CD4-positive, alpha-beta T cell treated with Interferon alpha-2 for 1 hour (primary cell): ENCODE measurements at regions not wholly inside any gene's neighbourhood (a gene's known extent, or its start where the extent isn't known, plus 50 kb on each side); places are given as distances from the start of the nearest gene placed in this dataset.

Experiments used
- DNase-seq, 2 donors: peaks; one replicate each; pipeline ENCODE4 v3.0.0-alpha.2; 2020 to 2022

GRCh38 chr9:106575823-106576222, 287.1 kb upstream of the ZNF462 start:
- DNase-seq, result no peak

DNA sequence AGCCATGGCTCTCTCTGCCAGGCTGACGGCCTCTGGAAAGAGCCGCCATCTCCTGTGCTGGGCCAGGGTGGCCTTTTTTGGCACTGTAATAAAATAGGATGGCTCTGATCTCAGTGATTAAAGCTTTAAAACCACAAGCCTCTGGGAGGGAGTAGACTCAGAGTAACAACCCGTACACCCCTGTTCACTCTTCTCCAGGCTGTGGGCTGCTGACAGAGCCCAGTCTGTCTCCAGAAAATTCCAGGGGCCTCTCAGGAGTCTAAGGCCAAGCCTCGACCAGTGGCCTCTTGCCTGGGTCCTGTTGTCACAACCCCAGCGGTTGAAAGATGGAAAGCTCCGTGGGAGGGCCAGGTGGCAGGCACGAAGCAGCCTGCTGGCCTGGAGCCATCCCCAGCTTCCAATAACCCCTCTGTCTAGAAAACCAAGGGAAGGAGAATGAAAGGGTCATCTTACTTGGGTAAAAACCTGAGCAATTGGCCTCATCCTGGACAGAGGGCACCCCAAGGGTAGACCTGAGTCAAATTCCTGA, 286.7 kb upstream of the ZNF462 start:
- DNase-seq, result no peak

DNA sequence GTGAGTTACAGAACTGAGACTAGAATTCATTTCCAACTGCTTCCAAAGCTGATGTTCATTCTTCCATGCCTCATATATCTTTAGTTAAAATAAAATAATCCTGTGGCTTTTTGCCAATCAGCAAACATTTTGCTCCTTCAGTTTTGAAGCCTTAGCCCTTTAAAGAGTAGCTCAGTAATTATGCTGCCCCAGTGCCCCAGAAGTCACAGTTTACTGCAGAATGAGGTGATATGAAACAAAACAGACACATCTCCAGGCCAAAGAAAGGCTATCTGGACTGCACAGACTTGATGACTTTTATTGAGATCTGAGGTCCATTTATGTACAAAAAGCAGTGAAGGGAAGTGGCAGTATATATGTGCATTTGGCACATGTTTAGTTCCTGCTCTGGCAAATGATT, 285.8 kb upstream of the ZNF462 start:
- DNase-seq, result no peak

GRCh38 chr9:106580546-106580945, 282.4 kb upstream of the ZNF462 start:
- no peak for DNase-seq

DNA sequence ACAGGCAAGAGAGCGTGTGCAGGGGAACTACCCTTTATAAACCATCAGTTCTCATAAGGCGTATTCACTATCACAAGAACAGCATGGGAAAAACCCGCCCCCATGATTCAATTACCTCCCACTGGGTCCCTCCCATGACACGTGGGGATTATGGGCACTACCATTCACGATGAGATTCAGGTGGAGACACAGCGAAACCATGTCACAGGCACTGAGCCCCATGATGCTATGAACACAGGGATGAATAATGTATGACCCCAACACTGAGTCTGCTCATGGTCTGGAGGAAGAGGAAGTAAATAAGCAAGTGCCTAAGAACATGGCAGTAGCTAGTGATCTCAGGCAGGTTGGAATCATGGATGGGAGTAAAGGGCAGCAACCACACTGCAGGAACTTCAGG, 281.0 kb upstream of the ZNF462 start:
- no peak for DNase-seq

DNA sequence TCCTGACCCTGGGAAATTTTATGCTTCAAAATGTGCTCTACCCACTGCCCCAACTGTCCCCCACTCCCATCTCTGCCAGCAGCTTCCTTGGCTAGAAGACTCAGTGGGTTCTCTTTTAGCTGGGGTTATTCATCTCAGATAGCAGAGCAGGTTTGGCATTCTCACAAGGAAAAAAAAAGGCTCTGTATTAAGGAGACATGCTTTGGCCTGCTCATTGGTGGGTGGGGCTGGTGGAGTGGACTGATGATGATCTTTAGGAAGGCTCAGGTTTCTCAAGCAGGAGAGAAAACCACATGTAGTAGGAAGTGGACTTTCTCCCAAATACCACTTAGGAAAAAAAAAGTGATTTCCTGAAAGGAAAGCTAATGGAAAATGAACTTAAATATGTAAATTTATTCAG, 279.2 kb upstream of the ZNF462 start:
- no peak for DNase-seq

- no peak for DNase-seq
These were observed 275.9 kb upstream of the ZNF462 start for GRCh38 chr9:106587042-106587441.

DNA sequence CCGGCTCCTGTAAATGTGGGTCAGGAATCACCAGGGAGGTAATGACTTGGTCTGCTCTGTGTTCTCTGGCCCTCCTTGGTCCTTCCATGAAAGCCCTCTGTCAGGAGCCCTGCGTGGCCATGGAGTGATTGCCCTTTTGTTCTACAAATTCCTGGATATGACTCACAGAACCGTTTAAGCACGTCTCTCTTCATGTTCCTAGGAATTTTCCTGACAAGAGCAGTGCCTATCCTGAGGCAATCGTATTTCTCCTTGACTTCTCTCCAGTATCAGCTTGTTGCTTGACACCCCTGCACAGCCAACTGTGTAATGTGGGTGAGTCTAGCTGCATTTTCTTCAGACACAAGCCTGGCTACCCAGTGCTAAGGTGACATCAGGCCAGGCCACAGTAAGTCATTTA, 274.3 kb upstream of the ZNF462 start:
- no peak for DNase-seq

GRCh38 chr9:106590759-106591505, 272.0 kb upstream of the ZNF462 start:
- no peak for DNase-seq

DNA sequence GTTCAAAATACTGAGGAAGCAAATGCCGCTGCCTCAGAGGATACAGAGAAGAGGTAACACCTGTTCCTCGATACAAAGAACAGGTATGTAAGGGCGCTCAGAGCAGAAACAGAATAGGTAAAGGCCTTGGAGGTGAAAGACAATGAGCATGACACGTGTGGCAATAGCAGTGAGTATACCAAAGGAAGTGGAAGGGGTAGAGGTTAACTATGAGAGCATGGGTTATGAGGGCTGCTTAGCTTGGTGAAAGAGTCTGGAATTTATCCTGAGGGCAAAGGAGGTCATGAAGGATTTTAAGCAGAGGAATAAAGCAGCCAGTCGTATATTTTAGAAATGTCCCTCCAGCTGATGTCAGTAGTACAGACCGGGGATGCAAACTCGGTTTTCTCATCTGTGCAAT, 269.8 kb upstream of the ZNF462 start:
- no peak for DNase-seq

GRCh38 chr9:106596984-106597383, 266.0 kb upstream of the ZNF462 start:
- no peak for DNase-seq

DNA sequence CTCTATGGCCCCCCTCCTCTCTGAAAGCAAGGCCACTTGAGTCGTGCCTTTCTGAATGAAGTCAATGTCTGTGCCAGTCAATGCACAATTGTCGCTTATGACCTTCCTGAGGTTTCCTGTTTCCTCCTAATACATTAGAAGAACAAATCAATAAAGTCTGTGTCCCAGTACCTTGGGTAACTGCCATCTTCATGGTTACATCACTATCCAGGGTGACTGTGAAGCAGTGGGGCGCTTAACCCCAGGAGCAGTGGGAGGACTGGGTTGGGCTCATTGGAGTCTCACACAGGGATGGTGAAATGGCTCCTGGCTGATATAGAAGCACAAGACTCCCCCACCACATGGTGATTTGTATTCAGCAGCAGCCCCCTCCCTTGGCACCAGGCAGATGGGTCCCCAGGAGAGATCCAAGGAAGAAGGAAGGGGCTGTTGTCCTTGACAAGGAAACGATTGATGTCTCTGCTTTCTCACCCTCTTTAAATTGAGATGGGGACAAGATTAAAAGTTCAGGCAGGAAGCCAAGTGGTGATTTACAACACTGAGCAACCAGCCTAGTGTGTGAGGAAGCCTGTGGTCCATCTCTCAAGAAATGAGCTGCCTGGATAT, 261.9 kb upstream of the ZNF462 start:
- no peak for DNase-seq

DNA sequence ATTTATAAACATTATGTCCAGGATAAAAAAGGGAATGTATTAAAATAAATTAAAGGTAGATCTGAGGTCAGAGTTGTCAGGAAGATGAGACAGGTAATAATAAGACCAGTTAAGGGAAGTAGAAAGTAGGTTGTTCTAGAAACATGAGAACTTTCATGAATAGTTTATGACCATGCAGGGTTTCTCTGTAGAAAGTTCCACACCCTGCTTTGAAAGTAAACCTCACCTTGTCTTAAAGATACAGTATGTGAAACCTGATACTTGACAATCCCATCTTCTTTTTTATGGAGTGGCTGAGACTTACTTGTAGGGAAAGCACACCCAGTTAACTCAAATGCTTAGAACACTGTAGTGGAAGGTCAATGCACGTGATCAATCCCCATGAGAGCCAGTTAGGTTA, 260.6 kb upstream of the ZNF462 start:
- DNase-seq, result no peak

- no peak for DNase-seq
These were observed 249.7 kb upstream of the ZNF462 start for GRCh38 chr9:106613250-106613737.

GRCh38 chr9:106615118-106615889, 247.7 kb upstream of the ZNF462 start:
- no peak for DNase-seq

DNA sequence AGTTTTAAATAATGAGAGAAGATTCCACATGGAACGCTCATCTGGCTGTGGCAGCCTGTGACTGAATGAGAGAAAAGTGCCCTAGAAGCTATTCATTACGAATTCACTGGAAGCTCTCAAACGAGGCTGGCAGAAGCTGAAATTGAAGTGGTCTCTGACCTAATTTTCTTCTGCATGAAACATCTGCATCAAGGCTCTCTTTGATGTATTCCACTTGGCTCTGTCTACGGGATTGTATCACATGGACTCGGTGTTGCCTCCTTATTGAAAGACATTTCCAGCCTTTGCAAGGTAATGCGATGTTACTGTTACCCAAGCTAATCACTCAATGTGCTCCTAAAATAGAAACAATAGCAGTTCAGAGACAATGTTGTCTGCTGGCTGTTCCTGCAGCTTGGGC, 246.9 kb upstream of the ZNF462 start:
- no peak for DNase-seq

DNA sequence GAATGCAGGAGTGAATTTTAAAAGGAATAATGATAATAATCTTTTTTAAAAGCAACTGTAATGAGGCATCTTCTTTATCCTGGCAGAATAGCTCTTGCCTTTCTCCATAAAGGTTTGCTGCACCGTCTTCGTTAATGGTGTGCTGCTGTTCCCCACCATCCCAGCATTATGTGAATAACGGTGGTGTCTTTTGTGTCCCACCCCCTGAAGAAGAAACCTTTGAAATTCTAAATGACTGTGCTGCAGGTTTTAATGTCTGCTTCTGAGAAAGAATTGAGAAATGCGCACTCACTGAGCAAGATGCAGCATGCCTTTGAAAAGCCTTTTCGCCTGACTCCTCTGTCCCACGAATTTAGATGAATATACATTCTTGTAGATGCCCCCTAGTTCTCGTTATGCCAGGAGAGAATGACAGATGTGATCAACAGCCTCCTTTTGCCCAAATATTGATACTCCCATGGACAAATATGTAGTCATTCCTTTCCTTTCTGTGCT, 246.1 kb upstream of the ZNF462 start:
- DNase-seq, result no peak

DNA sequence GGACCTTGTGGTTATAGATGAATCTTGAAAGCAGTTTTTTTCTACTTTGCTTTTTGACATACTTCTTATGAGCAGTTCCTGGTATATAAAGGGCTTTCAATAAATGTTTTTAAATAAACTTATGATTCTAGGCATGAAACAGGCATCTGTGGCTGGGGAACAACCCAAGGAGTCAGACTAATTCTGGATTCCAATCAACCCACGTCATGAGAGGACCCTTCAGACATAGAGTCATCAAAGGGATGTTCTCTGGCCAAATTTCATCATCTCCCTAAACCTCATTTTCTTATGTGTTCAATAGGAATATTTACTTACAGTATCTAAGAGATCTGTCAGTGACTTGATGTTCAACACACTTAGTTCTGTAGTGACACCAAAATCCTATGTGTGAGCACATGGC, 243.8 kb upstream of the ZNF462 start:
- no peak for DNase-seq

DNA sequence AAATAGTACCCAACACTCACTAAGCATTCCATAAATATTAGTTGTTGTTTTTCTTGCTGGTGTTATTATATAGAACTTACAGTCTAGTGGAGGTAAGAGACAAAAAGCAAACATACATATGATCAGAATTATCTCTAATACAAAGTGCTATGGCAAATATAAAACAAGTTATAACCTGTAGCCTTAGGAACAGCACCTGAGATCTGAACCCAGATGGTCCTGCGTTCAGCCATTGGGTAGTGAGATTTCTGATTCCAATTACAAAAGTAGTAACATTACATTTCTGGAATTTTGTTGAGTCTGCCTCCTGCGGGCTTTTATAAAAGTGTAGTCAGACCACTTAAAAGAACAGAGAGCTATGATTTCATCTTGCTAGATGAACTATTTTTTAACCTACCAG, 242.9 kb upstream of the ZNF462 start:
- no peak for DNase-seq

GRCh38 chr9:106620866-106621265, 242.1 kb upstream of the ZNF462 start:
- DNase-seq, result no peak

DNA sequence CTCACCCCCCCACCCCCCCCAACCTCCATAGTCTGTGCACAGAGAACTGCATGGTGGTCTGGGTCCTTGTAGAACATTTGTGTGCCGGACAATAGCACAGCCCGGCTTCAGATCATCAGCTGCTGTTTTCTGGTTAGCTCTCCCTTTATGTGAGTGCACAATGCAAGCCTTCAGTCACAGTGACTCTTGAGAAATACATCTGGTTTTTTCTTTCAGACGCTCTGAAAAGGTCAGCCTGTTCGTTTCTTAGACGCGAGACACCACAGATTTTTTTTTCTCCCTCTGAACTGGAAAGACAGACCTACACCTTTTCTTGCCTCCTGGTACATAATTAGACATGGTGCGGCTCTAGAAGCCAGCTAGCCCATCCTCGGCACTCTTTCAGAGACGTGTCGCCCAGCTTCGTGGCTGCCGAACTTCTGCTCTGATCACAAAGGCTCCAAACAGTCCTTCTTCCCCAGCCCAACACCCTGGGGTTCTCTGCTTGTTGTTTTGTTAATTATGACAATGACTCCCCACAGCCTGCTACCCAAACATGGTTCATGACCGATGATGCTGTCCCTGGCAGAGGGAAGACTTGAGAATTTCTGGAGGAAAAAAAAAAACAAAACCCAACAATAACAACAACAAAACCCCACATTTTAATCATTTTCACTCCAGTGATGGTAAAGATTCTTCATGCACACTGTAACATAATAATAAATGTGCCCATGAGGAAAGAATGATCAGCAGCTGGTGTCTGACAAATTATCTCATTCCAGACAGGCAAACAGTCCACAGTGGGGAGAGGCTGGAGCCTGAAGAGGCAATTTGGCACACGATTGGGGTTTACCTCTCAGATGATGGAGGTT, 241.4 kb upstream of the ZNF462 start:
- DNase-seq, result no peak

GRCh38 chr9:106622164-106622487, 240.8 kb upstream of the ZNF462 start:
- no peak for DNase-seq

DNA sequence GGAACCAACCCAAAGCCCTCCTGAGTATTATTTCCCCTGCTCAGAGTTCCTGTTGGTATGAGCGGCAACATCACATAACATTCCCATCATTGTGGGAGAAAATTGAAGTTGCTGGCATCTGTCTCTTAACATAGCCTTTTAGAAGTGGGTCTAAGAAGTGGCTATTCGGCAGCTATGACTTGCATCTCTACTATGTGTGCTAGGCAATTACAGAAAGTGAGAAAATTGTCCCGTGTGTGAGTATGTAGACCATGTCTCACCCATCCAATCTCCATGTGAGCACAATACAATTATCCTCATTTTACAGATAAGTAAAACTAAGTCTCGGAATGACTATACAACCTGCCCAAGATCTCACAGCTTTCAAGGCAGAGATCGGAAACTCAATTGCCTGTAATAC, 239.4 kb upstream of the ZNF462 start:
- DNase-seq, result no peak
